Omental fat pad (tissue), 3 donors: ENCODE measurements at regions not wholly inside any gene's neighbourhood (a gene's known extent, or its start where the extent isn't known, plus 50 kb on each side); places are given as distances from the start of the nearest gene placed in this dataset.

Source experiments
- ATAC-seq: fragments of 150-250 bp; one replicate; pipeline ENCODE4 v1.9.1; 2016; ENCODE audit warnings: mild to moderate bottlenecking, moderate library complexity; ENCODE audit not compliant: low FRiP score
- DNase-seq: peaks from one replicate; pipeline ENCODE4 v3.0.0-alpha.2; 2019; ENCODE audit warnings: low spot score
- CTCF ChIP-seq, 3 donors: fragments of 450-650 bp; IDR thresholded peaks; one replicate each; pipeline ENCODE4 v1.5.1; 2016 to 2017; ENCODE audit warnings: antibody characterized with exemption in 3 of 3, mild to moderate bottlenecking in 3 of 3, moderate library complexity in 2 of 3

- DNase-seq (no peak), ATAC-seq (no peak)
- no peak for TF ChIP-seq CTCF (IDR thresholded peaks at IDR 0.05)
These were observed 68.3 kb downstream of the ALG10B start for GRCh38 chr12:38384816-38385378.

- no peak for DNase-seq
- no peak for ATAC-seq
- no peak for TF ChIP-seq CTCF (IDR thresholded peaks at IDR 0.05)
These were observed 68.9 kb downstream of the ALG10B start for GRCh38 chr12:38385486-38385885.

- no peak for DNase-seq
- TF ChIP-seq CTCF (IDR thresholded peaks at IDR 0.05) = no peak
- ATAC-seq = no peak
These were observed 69.8 kb downstream of the ALG10B start for GRCh38 chr12:38386205-38386985.

- no peak for ATAC-seq
- DNase-seq = no peak
- no peak for TF ChIP-seq CTCF (IDR thresholded peaks at IDR 0.05)
These were observed 73.0 kb downstream of the ALG10B start for GRCh38 chr12:38389614-38390013.

GRCh38 chr12:38391007-38391406, 74.4 kb downstream of the ALG10B start:
- ATAC-seq = no peak
- no peak for TF ChIP-seq CTCF (IDR thresholded peaks at IDR 0.05)

GRCh38 chr12:38392554-38393144, 76.1 kb downstream of the ALG10B start:
- no peak for TF ChIP-seq CTCF (IDR thresholded peaks at IDR 0.05)
- ATAC-seq (peak; percentile 23), DNase-seq (no peak)

More at GRCh38 chr12:38391007-38391406, 74.4 kb downstream of the ALG10B start:
- no peak for DNase-seq
